ENCODE measurements at regions not wholly inside any gene's neighbourhood (a gene's known extent, or its start where the extent isn't known, plus 50 kb on each side); places are given as distances from the start of the nearest gene placed in this dataset.

DNA sequence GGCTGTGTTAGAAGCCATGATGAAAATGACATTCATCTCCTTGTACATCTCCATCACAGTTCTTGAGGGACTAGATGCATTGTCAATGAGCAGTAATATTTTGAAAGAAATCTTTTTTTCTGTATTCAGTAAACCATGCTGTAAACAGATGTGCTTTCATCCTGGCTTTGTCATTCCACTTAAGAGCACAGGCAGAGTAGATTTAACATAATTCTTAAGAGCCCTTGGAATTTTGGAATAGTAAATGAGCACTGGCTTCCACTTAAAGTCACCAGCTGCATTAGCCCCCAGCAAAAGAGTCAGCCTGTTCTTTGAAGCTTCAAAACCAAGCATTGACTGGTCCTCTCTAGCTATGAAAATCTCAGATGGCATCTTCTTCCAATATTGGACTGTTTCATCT is 197.8 kb upstream of the HDDC2 start:
- DNase-seq: no peak
- no peak overlapping the region for H3K4me3 Mint-ChIP-seq (ENCODE audit: low read depth, unreplicated experiment)
- no peak overlapping the region for H3K27ac Mint-ChIP-seq (ENCODE audit: unreplicated experiment)
- no peaks in the 10 kb centered on the region for H3K36me3 Mint-ChIP-seq (ENCODE audit: insufficient read depth, unreplicated experiment)
- H3K4me1 Mint-ChIP-seq (ENCODE audit: low read depth, unreplicated experiment): no peaks in the 10 kb centered on the region
- CTCF ChIA-PET: no interaction called here
- intact Hi-C loops (cut with micrococcal nuclease; ENCODE audit: unreplicated experiment): no loop called here
- no peaks in the 10 kb centered on the region for H3K9me3 Mint-ChIP-seq (ENCODE audit: low read depth, unreplicated experiment)
- TF ChIP-seq, protein P1, sequence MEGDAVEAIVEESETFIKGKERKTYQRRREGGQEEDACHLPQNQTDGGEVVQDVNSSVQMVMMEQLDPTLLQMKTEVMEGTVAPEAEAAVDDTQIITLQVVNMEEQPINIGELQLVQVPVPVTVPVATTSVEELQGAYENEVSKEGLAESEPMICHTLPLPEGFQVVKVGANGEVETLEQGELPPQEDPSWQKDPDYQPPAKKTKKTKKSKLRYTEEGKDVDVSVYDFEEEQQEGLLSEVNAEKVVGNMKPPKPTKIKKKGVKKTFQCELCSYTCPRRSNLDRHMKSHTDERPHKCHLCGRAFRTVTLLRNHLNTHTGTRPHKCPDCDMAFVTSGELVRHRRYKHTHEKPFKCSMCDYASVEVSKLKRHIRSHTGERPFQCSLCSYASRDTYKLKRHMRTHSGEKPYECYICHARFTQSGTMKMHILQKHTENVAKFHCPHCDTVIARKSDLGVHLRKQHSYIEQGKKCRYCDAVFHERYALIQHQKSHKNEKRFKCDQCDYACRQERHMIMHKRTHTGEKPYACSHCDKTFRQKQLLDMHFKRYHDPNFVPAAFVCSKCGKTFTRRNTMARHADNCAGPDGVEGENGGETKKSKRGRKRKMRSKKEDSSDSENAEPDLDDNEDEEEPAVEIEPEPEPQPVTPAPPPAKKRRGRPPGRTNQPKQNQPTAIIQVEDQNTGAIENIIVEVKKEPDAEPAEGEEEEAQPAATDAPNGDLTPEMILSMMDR (IDR thresholded peaks at IDR 0.05; ENCODE audit: unreplicated experiment): no peak
- H3K27me3 Mint-ChIP-seq (ENCODE audit: unreplicated experiment): no peaks in the 10 kb centered on the region
- no TSS peak for BruUV-seq (replicated peaks)

DNA sequence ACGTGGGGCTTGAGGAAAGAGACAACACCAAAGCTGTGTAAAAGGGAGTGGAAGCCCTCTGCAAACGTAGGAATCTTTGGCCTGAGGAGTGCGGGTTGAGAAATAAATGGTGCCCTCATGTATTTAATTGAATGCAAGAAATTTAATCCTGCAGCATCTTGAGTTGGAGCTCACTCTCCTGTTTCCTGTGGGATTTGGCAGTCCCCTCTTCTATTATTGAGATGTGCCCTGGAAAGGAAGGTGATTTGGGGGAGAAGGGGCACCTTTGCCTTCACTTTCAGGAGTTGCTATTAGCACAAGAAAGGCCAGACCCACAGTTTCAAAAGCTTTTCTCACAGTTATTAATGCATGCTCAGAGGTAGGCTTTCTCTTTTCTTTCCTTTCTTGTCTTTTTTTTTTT is 201.4 kb upstream of the HDDC2 start:
- no peak overlapping the region for H3K4me3 Mint-ChIP-seq (ENCODE audit: low read depth, unreplicated experiment)
- intact Hi-C loops (cut with micrococcal nuclease; ENCODE audit: unreplicated experiment): no loop called here
- peaks cover 7% of the 10 kb centered on the region for H3K4me1 Mint-ChIP-seq (ENCODE audit: low read depth, unreplicated experiment)
- H3K36me3 Mint-ChIP-seq (ENCODE audit: insufficient read depth, unreplicated experiment): no peaks in the 10 kb centered on the region
- no TSS peak for BruUV-seq (replicated peaks)
- H3K27ac Mint-ChIP-seq (ENCODE audit: unreplicated experiment): no peak overlapping the region
- TF ChIP-seq, protein P1 (IDR thresholded peaks at IDR 0.05; ENCODE audit: unreplicated experiment): no peak
- peaks cover 14% of the 10 kb centered on the region for H3K27me3 Mint-ChIP-seq (ENCODE audit: unreplicated experiment)
- CTCF ChIA-PET: no interaction called here
- DNase-seq: no peak
- peaks cover 3% of the 10 kb centered on the region for H3K9me3 Mint-ChIP-seq (ENCODE audit: low read depth, unreplicated experiment)

DNA sequence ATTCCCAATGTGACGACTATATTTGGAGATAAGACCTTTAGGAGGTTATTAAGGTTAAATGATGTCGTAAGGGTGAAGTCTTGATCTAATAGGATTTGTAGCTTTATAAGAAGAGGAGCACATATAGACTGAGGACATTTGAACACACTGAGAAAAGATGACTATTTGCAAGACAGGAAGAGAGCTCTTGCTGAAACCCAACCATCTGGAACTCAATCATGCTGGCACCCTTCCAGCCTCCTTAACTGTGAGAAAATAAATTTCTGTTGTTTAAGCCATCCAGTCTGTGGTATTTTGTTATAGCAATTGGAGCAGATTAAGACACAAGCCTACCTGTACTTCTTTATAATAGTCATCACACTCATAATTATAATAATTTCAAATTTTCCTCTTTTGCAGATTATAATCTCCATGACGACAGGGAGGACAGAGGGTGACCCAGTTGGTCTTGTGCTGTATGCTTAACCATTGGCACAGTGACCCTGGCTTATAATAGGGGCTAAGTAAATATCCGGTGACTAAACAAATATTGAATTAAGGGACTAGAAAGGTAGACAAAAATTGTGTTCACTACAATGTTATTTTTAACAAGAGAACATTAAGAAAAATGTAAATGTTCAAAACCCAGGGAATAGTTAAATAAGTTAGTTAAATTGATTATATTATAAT is 206.4 kb upstream of the HDDC2 start:
- Mint-ChIP-seq H3K9me3 (ENCODE audit: low read depth, unreplicated experiment) (peaks cover 3% of the 10 kb centered on the region), H3K27me3 (ENCODE audit: unreplicated experiment) (peaks cover 14% of the 10 kb centered on the region), H3K4me3 (ENCODE audit: low read depth, unreplicated experiment) (no peak overlapping the region), H3K36me3 (ENCODE audit: insufficient read depth, unreplicated experiment) (no peaks in the 10 kb centered on the region), H3K4me1 (ENCODE audit: low read depth, unreplicated experiment) (peaks cover 12% of the 10 kb centered on the region), H3K27ac (ENCODE audit: unreplicated experiment) (no peak overlapping the region)
- BruUV-seq (replicated peaks): no TSS peak
- CTCF ChIA-PET: no interaction called here
- TF ChIP-seq, protein P1 (IDR thresholded peaks at IDR 0.05; ENCODE audit: unreplicated experiment): no peak
- no peak for DNase-seq
- intact Hi-C loops (cut with micrococcal nuclease; ENCODE audit: unreplicated experiment): no loop called here

DNA sequence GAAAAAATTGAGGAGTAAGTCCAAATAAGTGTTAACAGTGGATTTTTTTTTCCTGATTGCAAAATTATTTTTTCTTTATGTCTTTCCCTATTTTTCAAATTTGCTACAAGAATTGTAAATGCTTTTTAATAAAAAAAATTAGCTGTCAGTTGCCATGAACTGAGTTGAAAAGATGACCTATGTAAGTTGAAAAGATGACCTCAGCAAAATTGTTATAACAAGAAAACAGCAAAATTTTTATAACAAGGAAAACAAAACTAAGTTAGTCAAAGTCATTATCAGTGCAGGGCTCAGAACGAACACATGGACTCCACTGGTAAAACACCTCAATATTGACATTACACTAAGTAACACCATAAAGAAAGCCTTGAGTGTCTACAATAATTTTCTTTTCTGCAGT is 207.0 kb upstream of the HDDC2 start:
- H3K4me3 Mint-ChIP-seq (ENCODE audit: low read depth, unreplicated experiment): no peak overlapping the region
- H3K27me3 Mint-ChIP-seq (ENCODE audit: unreplicated experiment): peaks cover 14% of the 10 kb centered on the region
- peaks cover 3% of the 10 kb centered on the region for H3K9me3 Mint-ChIP-seq (ENCODE audit: low read depth, unreplicated experiment)
- BruUV-seq (replicated peaks): no TSS peak
- CTCF ChIA-PET: no interaction called here
- DNase-seq: no peak
- peaks cover 12% of the 10 kb centered on the region for H3K4me1 Mint-ChIP-seq (ENCODE audit: low read depth, unreplicated experiment)
- H3K27ac Mint-ChIP-seq (ENCODE audit: unreplicated experiment): no peak overlapping the region
- intact Hi-C loops (cut with micrococcal nuclease; ENCODE audit: unreplicated experiment): no loop called here
- no peaks in the 10 kb centered on the region for H3K36me3 Mint-ChIP-seq (ENCODE audit: insufficient read depth, unreplicated experiment)
- TF ChIP-seq, protein P1 (IDR thresholded peaks at IDR 0.05; ENCODE audit: unreplicated experiment): no peak

All from Calu3 (cell line).